K562 (cell line): ENCODE measurements at regions not wholly inside any gene's neighbourhood (a gene's known extent, or its start where the extent isn't known, plus 50 kb on each side); places are given as distances from the start of the nearest gene placed in this dataset.

ENCODE experiments used
- ATAC-seq: fragments of 200-7000 bp; cut with Tn5 transposase; 3 replicates; pipeline ENCODE4 v1.9.1; 2020; ENCODE audit warnings: moderate library complexity
- BruUV-seq: library from RNA; stranded (reverse); fragments of 400-500 nt; replicated peaks from 2 replicates; lab custom pipeline; 2021; lab: Mats Ljungman, UMichigan
- CTCF ChIA-PET: fragments of 300-600 bp; formaldehyde crosslinking; extraction: SDS; loops from one replicate; lab custom pipeline; 2021; ENCODE audit warnings: low intra/inter-chr PET ratio; lab: Yijun Ruan, JAX
- POLR2A ChIA-PET: fragments of 300-600, 350-650 bp; sonication (Branson Sonifier 250); formaldehyde crosslinking; extraction: SDS; loops from one replicate; lab custom pipeline; 2021; ENCODE audit warnings: antibody characterized with exemption, inconsistent platforms; lab: Yijun Ruan, JAX
- DNase-seq, 4 experiments: peaks; one replicate each; pipeline versions ENCODE4 v3.0.0 to v3.0.0-alpha.2; 2011 to 2018; ENCODE audit warnings: low spot score in 3 of 4, mixed read lengths in 3 of 4; ENCODE audit errors: extremely low read depth in 1 of 4
- FAIRE-seq: peaks from 2 replicates; lab custom pipeline; 2011; peaks lifted over from hg19 to GRCh38; lab: Jason Lieb, UNC
- H2AFZ ChIP-seq: 2 replicates; pipeline ENCODE4 v1.6.0; 2011; ENCODE audit warnings: low read depth, low read length, control low read depth, inconsistent platforms
- H3K27ac ChIP-seq: fragments of 200-600 bp; 3 replicates; pipeline ENCODE4 v1.8.0; 2011; ENCODE audit warnings: low read depth, mild to moderate bottlenecking, control low read depth, inconsistent platforms, low read length, moderate library complexity, mixed read lengths; ENCODE audit errors: extremely low read depth
- H3K27me3 ChIP-seq, 2 experiments: fragments of 300-600 bp in 1 of 2; 2 replicates in 1 of 2; 3 replicates in 1 of 2; pipeline versions ENCODE4 v1.6.0 to v1.8.0; 2011; ENCODE audit warnings: inconsistent platforms in 2 of 2, low read length in 2 of 2, mild to moderate bottlenecking in 1 of 2, mixed read lengths in 1 of 2, moderate library complexity in 1 of 2; ENCODE audit not compliant: control insufficient read depth in 2 of 2, insufficient read depth in 2 of 2
- H3K36me3 ChIP-seq: fragments of 300-600 bp; 3 replicates; pipeline ENCODE4 v1.8.0; 2011; ENCODE audit warnings: mild to moderate bottlenecking, low read length, inconsistent platforms; ENCODE audit not compliant: control insufficient read depth, insufficient read depth
- H3K4me1 ChIP-seq, 2 experiments: fragments of 200-600 bp in 1 of 2; replicated peaks in 1 of 2; 2 replicates in 1 of 2; 3 replicates in 1 of 2; pipeline versions ENCODE4 v1.5.1 to v1.8.0; 2011; ENCODE audit warnings: inconsistent platforms in 2 of 2, low read length in 2 of 2, mild to moderate bottlenecking in 1 of 2, mixed read lengths in 1 of 2, moderate library complexity in 1 of 2; ENCODE audit not compliant: control insufficient read depth in 2 of 2, insufficient read depth in 2 of 2
- H3K4me2 ChIP-seq: 2 replicates; pipeline ENCODE4 v1.6.1; 2011; ENCODE audit warnings: low read length, control low read depth, inconsistent platforms, mixed read lengths; ENCODE audit not compliant: insufficient read depth
- H3K4me3 ChIP-seq: fragments of 200-600 bp; sonication (generic), shearing (Covaris generic); 2 replicates; pipeline ENCODE4 v1.5.1; 2016; ENCODE audit warnings: control low read depth, inconsistent platforms
- H3K79me2 ChIP-seq: fragments of 200-600 bp; 3 replicates; pipeline ENCODE4 v1.8.0; 2011; ENCODE audit warnings: low read length, inconsistent platforms; ENCODE audit not compliant: control insufficient read depth, insufficient read depth
- H3K9ac ChIP-seq, 2 experiments: 2 replicates each; pipeline versions ENCODE4 v1.6.0 to v1.6.1; 2011; ENCODE audit warnings: low read depth in 2 of 2, low read length in 2 of 2, control low read depth in 1 of 2, inconsistent platforms in 1 of 2, mild to moderate bottlenecking in 1 of 2, mixed read lengths in 1 of 2; ENCODE audit not compliant: insufficient read depth in 1 of 2
- H3K9me1 ChIP-seq: one replicate; pipeline ENCODE4 v1.6.0; 2011; ENCODE audit warnings: inconsistent platforms, mild to moderate bottlenecking, low read length, moderate library complexity; ENCODE audit not compliant: control insufficient read depth, insufficient read depth
- H3K9me3 ChIP-seq: replicated peaks from 2 replicates; pipeline ENCODE4 v1.5.1; 2011; ENCODE audit warnings: low read depth, low read length, inconsistent platforms; ENCODE audit not compliant: control insufficient read depth, insufficient read depth
- H4K20me1 ChIP-seq: replicated peaks from 2 replicates; pipeline ENCODE4 v1.6.1; 2011; ENCODE audit warnings: low read length, inconsistent platforms, mixed read lengths; ENCODE audit not compliant: control insufficient read depth, insufficient read depth
- BACH1 ChIP-seq: fragments of 200-800 bp; sonication (Bioruptor generic); IDR thresholded peaks from 2 replicates; pipeline ENCODE4 v1.6.1; 2016; ENCODE audit warnings: missing genetic modification characterization, missing compliant biosample characterization
- COPS2 ChIP-seq: fragments of 450-650 bp; conservative IDR thresholded peaks from 2 replicates; pipeline ENCODE4 v1.6.1; 2016; ENCODE audit warnings: mild to moderate bottlenecking, moderate library complexity
- MYBL2 ChIP-seq, 2 experiments: fragments of 450-650 bp in 1 of 2; sonication (generic) in 1 of 2; formaldehyde crosslinking in 1 of 2; IDR thresholded peaks; 2 replicates each; pipeline versions ENCODE4 v1.6.1 to v1.8.1; 2017 to 2022; ENCODE audit warnings: borderline replicate concordance in 1 of 2, inconsistent platforms in 1 of 2, low read depth in 1 of 2, mild to moderate bottlenecking in 1 of 2, missing genetic modification reagents in 1 of 2, moderate library complexity in 1 of 2
- SAP30 ChIP-seq: fragments of 200-600 bp; sonication (generic); IDR thresholded peaks from 2 replicates; pipeline ENCODE4 v1.6.1; 2012; ENCODE audit warnings: borderline replicate concordance, low read depth, mild to moderate bottlenecking, moderate library complexity, low read length, control low read depth, inconsistent platforms; ENCODE audit not compliant: insufficient read depth, poor library complexity, severe bottlenecking
- ZNF146 ChIP-seq: IDR thresholded peaks from one replicate; pipeline ENCODE4 v1.6.1; 2018; ENCODE audit warnings: missing compliant biosample characterization; ENCODE audit not compliant: unreplicated experiment
- ZNF76 ChIP-seq: fragments of 250-450 bp; sonication (Bioruptor Pico); IDR thresholded peaks from 2 replicates; pipeline ENCODE4 v1.4.0; 2020; ENCODE audit warnings: mild to moderate bottlenecking, moderate library complexity, borderline replicate concordance
- WGBS: fragments of 100-300 bp; shearing (Covaris generic); methylation state at CpG from one replicate; pipeline ENCODE4 v1.1.6; 2016; ENCODE audit warnings: low coverage, mixed read lengths; ENCODE audit not compliant: insufficient coverage; ENCODE audit errors: missing lambda C conversion rate; 5-methylcytosine and 5-hydroxymethylcytosine counted together
- in situ Hi-C: fragments of 300-500 bp; cut with MboI; formaldehyde crosslinking; loops from 4 replicates; pipeline ENCODE4 v1.15.0; 2018; ENCODE audit warnings: inconsistent platforms, mixed read lengths
- intact Hi-C: fragments of 100-400 bp; cut with micrococcal nuclease; formaldehyde crosslinking; loops from 2 replicates; pipeline ENCODE4 v1.14.2; 2022
- TF ChIP-seq, protein P1 (sequence below): sonication (generic); formaldehyde crosslinking; IDR thresholded peaks from 2 replicates; pipeline ENCODE4 v1.8.0; 2022; ENCODE audit warnings: mild to moderate bottlenecking, missing genetic modification reagents
- TF ChIP-seq, protein P2 (sequence below): fragments of 250-450 bp; sonication (Bioruptor Pico); IDR thresholded peaks from 2 replicates; pipeline ENCODE4 v1.8.0; 2021; ENCODE audit warnings: mild to moderate bottlenecking, moderate library complexity
- TF ChIP-seq, protein P3 (sequence below): sonication (generic); formaldehyde crosslinking; IDR thresholded peaks from 2 replicates; pipeline ENCODE4 v1.5.0; 2020; ENCODE audit warnings: missing genetic modification reagents

DNA sequence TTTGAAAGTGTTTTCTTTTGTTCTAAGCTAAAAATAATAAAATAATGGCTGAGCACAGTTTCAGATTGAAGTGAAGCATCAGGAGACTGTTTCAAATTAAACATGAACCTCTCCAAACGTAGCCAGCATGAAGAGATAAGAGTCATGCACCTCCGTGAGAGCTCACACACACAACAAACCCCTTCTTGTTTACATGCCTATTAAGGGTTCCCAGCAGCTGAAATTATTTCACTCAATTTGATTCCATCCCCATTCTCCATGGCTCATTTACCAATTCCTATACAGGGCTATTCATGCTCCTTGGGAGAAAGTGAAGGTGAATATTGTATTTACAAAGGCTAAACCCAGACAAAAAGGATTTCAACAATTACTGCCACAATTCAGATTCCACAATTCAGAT, 954.1 kb upstream of the INTU start:
- Histone ChIP-seq H3K9me3 (no peaks in the 10 kb centered on the region), H3K4me2 (no peak overlapping the region), H3K79me2 (peaks cover 91% of the 10 kb centered on the region), H3K4me3 (no peak overlapping the region), H2AFZ (no peak overlapping the region), H3K36me3 (peaks cover 33% of the 10 kb centered on the region), H4K20me1 (no peaks in the 10 kb centered on the region), H3K4me1 (0 out of 5 replicates have a peak, but pooled peaks cover 0 to 3% of the 10 kb centered on the region in 2 experiments), H3K9ac (no peak overlapping the region), H3K9me1 (no peaks in the 10 kb centered on the region), H3K27ac (no peak overlapping the region; the same call in 2 of the 3 replicates), H3K27me3 (no peaks in the 10 kb centered on the region)
- ChIA-PET CTCF (no interaction called here), POLR2A (interaction anchor here (1.1 to 1.2 kb wide), 2 partner anchors 16 to 277 kb away, joined by 3 to 4 read pairs; no protein-coding TSS in a partner anchor)
- ATAC-seq (peak; percentile 73), FAIRE-seq (peak; percentile 40), DNase-seq (no peak)
- in situ Hi-C loops = no loop called here
- BruUV-seq = no TSS peak
- TF ChIP-seq SAP30 (no peak), COPS2 (no peak), MYBL2 (IDR thresholded peaks at IDR 0.05; ENCODE audit: low read depth) (no peak), MYBL2 (CRISPR knock-in tag; IDR thresholded peaks at IDR 0.05; ENCODE audit: borderline replicate concordance) (no peak), ZNF146 (CRISPR knock-in tag) (no peak), BACH1 (tag) (no peak), ZNF76 (CRISPR knock-in tag) (no peak)
- TF ChIP-seq, protein P1, sequence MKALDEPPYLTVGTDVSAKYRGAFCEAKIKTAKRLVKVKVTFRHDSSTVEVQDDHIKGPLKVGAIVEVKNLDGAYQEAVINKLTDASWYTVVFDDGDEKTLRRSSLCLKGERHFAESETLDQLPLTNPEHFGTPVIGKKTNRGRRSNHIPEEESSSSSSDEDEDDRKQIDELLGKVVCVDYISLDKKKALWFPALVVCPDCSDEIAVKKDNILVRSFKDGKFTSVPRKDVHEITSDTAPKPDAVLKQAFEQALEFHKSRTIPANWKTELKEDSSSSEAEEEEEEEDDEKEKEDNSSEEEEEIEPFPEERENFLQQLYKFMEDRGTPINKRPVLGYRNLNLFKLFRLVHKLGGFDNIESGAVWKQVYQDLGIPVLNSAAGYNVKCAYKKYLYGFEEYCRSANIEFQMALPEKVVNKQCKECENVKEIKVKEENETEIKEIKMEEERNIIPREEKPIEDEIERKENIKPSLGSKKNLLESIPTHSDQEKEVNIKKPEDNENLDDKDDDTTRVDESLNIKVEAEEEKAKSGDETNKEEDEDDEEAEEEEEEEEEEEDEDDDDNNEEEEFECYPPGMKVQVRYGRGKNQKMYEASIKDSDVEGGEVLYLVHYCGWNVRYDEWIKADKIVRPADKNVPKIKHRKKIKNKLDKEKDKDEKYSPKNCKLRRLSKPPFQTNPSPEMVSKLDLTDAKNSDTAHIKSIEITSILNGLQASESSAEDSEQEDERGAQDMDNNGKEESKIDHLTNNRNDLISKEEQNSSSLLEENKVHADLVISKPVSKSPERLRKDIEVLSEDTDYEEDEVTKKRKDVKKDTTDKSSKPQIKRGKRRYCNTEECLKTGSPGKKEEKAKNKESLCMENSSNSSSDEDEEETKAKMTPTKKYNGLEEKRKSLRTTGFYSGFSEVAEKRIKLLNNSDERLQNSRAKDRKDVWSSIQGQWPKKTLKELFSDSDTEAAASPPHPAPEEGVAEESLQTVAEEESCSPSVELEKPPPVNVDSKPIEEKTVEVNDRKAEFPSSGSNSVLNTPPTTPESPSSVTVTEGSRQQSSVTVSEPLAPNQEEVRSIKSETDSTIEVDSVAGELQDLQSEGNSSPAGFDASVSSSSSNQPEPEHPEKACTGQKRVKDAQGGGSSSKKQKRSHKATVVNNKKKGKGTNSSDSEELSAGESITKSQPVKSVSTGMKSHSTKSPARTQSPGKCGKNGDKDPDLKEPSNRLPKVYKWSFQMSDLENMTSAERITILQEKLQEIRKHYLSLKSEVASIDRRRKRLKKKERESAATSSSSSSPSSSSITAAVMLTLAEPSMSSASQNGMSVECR (CRISPR knock-in tag) = no peak
- TF ChIP-seq, protein P2, sequence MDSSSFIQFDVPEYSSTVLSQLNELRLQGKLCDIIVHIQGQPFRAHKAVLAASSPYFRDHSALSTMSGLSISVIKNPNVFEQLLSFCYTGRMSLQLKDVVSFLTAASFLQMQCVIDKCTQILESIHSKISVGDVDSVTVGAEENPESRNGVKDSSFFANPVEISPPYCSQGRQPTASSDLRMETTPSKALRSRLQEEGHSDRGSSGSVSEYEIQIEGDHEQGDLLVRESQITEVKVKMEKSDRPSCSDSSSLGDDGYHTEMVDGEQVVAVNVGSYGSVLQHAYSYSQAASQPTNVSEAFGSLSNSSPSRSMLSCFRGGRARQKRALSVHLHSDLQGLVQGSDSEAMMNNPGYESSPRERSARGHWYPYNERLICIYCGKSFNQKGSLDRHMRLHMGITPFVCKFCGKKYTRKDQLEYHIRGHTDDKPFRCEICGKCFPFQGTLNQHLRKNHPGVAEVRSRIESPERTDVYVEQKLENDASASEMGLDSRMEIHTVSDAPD (CRISPR knock-in tag) = no peak
- TF ChIP-seq, protein P3, sequence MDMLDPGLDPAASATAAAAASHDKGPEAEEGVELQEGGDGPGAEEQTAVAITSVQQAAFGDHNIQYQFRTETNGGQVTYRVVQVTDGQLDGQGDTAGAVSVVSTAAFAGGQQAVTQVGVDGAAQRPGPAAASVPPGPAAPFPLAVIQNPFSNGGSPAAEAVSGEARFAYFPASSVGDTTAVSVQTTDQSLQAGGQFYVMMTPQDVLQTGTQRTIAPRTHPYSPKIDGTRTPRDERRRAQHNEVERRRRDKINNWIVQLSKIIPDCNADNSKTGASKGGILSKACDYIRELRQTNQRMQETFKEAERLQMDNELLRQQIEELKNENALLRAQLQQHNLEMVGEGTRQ = no peak
- intact Hi-C loops = no loop called here
- 13% methylated on average over 2 of the region's 2 CpGs for WGBS
